Suppressor macrophage treated with lipopolysaccharide for 4 hours (primary cell): ENCODE measurements at regions not wholly inside any gene's neighbourhood (a gene's known extent, or its start where the extent isn't known, plus 50 kb on each side); places are given as distances from the start of the nearest gene placed in this dataset.
"Not testable (repeated sequence)": the region's sequence is repeated elsewhere in the genome, so short reads cannot be mapped to it uniquely, and the experiment has no call there.

Experiments used
- DNase-seq: peaks from one replicate; pipeline ENCODE4 v3.0.0-alpha.2; 2020

GRCh38 chr5:27821681-27822080 is 783.3 kb upstream of the CDH9 start:
- DNase-seq: no peak

GRCh38 chr5:27818888-27819287 is 780.5 kb upstream of the CDH9 start:
- no peak for DNase-seq

- DNase-seq: no peak
Observed at GRCh38 chr5:27814983-27815382, 776.6 kb upstream of the CDH9 start.

GRCh38 chr5:27814286-27814685 is 775.9 kb upstream of the CDH9 start:
- no peak for DNase-seq

- DNase-seq: no peak
Observed at GRCh38 chr5:27810458-27810857, 772.1 kb upstream of the CDH9 start.

GRCh38 chr5:27797220-27797619 is 758.8 kb upstream of the CDH9 start:
- no peak for DNase-seq

- no peak for DNase-seq
Observed at GRCh38 chr5:27788184-27788583, 749.8 kb upstream of the CDH9 start.

GRCh38 chr5:27784317-27784716 is 745.9 kb upstream of the CDH9 start:
- no peak for DNase-seq

GRCh38 chr5:27778121-27778520 is 739.7 kb upstream of the CDH9 start:
- DNase-seq: no peak

- DNase-seq: no peak
Observed at GRCh38 chr5:27773636-27774035, 735.2 kb upstream of the CDH9 start.

GRCh38 chr5:27773166-27773565 is 734.8 kb upstream of the CDH9 start:
- no peak for DNase-seq

- DNase-seq: no peak
Observed at GRCh38 chr5:27769748-27770402, 731.5 kb upstream of the CDH9 start.

- no peak for DNase-seq
Observed at GRCh38 chr5:27748847-27749246, 710.5 kb upstream of the CDH9 start.

GRCh38 chr5:27743383-27743979 is 705.1 kb upstream of the CDH9 start:
- not testable (repeated sequence) for DNase-seq

GRCh38 chr5:27742805-27743204 is 704.4 kb upstream of the CDH9 start:
- no peak for DNase-seq

GRCh38 chr5:27734838-27735237 is 696.5 kb upstream of the CDH9 start:
- DNase-seq: no peak

- no peak for DNase-seq
Observed at GRCh38 chr5:27733237-27733636, 694.9 kb upstream of the CDH9 start.

- DNase-seq: no peak
Observed at GRCh38 chr5:27727254-27727653, 688.9 kb upstream of the CDH9 start.

GRCh38 chr5:27722337-27722736 is 684.0 kb upstream of the CDH9 start:
- DNase-seq: no peak

- DNase-seq: no peak
Observed at GRCh38 chr5:27708534-27708933, 670.1 kb upstream of the CDH9 start.

GRCh38 chr5:27706832-27707231 is 668.4 kb upstream of the CDH9 start:
- no peak for DNase-seq

GRCh38 chr5:27705661-27706060 is 667.3 kb upstream of the CDH9 start:
- DNase-seq: no peak

- DNase-seq: no peak
Observed at GRCh38 chr5:27701931-27702903, 663.8 kb upstream of the CDH9 start.

- no peak for DNase-seq
Observed at GRCh38 chr5:27700526-27700925, 662.1 kb upstream of the CDH9 start.
